ENCODE measurements at regions not wholly inside any gene's neighbourhood (a gene's known extent, or its start where the extent isn't known, plus 50 kb on each side); places are given as distances from the start of the nearest gene placed in this dataset.

DNA sequence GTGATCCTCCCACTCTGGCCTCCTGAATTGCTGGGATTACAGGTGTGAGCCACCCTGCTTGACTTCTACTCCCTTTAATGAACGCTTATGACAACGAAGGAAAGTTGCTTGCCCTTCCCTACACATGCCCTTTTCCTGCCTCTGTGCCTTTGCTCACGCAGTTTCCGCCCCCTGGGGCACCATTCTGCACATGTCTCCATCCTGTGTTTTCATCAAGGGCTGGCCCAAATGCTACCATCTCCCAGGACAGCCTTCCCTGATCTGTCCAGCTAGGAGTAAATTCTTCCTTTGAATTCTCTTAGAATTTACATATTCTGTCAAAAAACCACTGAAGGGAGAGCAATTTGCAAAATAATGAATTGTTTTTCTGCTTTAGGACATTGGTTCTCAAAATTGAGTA lies 50.0 kb upstream of the KMT2C start:
- in situ Hi-C loops (cut with HindIII; ENCODE audit: extremely low pct_ligation_motif_present, low pct_unique_long_range_greater_than_20kb) (no loop called here), intact Hi-C loops (cut with micrococcal nuclease; ENCODE audit: unreplicated experiment) (no loop called here)
- TF ChIP-seq RFXAP (CRISPR knock-in tag; IDR thresholded peaks at IDR 0.05; ENCODE audit: borderline replicate concordance) (no peak), ZNF713 (CRISPR knock-in tag; IDR thresholded peaks at IDR 0.05) (no peak), GTF3A (CRISPR knock-in tag; conservative IDR thresholded peaks at IDR 0.05) (no peak), ZNF468 (CRISPR knock-in tag; IDR thresholded peaks at IDR 0.05) (no peak), ONECUT2 (CRISPR knock-in tag; IDR thresholded peaks at IDR 0.05) (no peak), ZNF567 (CRISPR knock-in tag; IDR thresholded peaks at IDR 0.05; ENCODE audit: borderline replicate concordance) (no peak), FOXA3 (CRISPR knock-in tag; IDR thresholded peaks at IDR 0.05) (no peak), PRMT3 (CRISPR knock-in tag; IDR thresholded peaks at IDR 0.05; ENCODE audit: borderline replicate concordance, low read depth) (no peak), ZNF451 (CRISPR knock-in tag; IDR thresholded peaks at IDR 0.05) (no peak)
- TF ChIP-seq, protein P1, sequence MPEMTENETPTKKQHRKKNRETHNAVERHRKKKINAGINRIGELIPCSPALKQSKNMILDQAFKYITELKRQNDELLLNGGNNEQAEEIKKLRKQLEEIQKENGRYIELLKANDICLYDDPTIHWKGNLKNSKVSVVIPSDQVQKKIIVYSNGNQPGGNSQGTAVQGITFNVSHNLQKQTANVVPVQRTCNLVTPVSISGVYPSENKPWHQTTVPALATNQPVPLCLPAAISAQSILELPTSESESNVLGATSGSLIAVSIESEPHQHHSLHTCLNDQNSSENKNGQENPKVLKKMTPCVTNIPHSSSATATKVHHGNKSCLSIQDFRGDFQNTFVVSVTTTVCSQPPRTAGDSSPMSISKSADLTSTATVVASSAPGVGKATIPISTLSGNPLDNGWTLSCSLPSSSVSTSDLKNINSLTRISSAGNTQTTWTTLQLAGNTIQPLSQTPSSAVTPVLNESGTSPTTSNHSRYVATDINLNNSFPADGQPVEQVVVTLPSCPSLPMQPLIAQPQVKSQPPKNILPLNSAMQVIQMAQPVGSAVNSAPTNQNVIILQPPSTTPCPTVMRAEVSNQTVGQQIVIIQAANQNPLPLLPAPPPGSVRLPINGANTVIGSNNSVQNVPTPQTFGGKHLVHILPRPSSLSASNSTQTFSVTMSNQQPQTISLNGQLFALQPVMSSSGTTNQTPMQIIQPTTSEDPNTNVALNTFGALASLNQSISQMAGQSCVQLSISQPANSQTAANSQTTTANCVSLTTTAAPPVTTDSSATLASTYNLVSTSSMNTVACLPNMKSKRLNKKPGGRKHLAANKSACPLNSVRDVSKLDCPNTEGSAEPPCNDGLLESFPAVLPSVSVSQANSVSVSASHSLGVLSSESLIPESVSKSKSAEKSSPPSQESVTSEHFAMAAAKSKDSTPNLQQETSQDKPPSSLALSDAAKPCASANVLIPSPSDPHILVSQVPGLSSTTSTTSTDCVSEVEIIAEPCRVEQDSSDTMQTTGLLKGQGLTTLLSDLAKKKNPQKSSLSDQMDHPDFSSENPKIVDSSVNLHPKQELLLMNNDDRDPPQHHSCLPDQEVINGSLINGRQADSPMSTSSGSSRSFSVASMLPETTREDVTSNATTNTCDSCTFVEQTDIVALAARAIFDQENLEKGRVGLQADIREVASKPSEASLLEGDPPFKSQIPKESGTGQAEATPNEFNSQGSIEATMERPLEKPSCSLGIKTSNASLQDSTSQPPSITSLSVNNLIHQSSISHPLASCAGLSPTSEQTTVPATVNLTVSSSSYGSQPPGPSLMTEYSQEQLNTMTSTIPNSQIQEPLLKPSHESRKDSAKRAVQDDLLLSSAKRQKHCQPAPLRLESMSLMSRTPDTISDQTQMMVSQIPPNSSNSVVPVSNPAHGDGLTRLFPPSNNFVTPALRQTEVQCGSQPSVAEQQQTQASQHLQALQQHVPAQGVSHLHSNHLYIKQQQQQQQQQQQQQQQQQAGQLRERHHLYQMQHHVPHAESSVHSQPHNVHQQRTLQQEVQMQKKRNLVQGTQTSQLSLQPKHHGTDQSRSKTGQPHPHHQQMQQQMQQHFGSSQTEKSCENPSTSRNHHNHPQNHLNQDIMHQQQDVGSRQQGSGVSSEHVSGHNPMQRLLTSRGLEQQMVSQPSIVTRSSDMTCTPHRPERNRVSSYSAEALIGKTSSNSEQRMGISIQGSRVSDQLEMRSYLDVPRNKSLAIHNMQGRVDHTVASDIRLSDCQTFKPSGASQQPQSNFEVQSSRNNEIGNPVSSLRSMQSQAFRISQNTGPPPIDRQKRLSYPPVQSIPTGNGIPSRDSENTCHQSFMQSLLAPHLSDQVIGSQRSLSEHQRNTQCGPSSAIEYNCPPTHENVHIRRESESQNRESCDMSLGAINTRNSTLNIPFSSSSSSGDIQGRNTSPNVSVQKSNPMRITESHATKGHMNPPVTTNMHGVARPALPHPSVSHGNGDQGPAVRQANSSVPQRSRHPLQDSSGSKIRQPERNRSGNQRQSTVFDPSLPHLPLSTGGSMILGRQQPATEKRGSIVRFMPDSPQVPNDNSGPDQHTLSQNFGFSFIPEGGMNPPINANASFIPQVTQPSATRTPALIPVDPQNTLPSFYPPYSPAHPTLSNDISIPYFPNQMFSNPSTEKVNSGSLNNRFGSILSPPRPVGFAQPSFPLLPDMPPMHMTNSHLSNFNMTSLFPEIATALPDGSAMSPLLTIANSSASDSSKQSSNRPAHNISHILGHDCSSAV (CRISPR knock-in tag; IDR thresholded peaks at IDR 0.05; ENCODE audit: borderline replicate concordance): no peak
- TF ChIP-seq, protein P2, sequence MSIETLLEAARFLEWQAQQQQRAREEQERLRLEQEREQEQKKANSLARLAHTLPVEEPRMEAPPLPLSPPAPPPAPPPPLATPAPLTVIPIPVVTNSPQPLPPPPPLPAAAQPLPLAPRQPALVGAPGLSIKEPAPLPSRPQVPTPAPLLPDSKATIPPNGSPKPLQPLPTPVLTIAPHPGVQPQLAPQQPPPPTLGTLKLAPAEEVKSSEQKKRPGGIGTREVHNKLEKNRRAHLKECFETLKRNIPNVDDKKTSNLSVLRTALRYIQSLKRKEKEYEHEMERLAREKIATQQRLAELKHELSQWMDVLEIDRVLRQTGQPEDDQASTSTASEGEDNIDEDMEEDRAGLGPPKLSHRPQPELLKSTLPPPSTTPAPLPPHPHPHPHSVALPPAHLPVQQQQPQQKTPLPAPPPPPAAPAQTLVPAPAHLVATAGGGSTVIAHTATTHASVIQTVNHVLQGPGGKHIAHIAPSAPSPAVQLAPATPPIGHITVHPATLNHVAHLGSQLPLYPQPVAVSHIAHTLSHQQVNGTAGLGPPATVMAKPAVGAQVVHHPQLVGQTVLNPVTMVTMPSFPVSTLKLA (IDR thresholded peaks at IDR 0.05): no peak
- TF ChIP-seq, protein P3, sequence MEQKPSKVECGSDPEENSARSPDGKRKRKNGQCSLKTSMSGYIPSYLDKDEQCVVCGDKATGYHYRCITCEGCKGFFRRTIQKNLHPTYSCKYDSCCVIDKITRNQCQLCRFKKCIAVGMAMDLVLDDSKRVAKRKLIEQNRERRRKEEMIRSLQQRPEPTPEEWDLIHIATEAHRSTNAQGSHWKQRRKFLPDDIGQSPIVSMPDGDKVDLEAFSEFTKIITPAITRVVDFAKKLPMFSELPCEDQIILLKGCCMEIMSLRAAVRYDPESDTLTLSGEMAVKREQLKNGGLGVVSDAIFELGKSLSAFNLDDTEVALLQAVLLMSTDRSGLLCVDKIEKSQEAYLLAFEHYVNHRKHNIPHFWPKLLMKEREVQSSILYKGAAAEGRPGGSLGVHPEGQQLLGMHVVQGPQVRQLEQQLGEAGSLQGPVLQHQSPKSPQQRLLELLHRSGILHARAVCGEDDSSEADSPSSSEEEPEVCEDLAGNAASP (CRISPR knock-in tag; IDR thresholded peaks at IDR 0.05; ENCODE audit: borderline replicate concordance): no peak
- TF ChIP-seq, protein P4, sequence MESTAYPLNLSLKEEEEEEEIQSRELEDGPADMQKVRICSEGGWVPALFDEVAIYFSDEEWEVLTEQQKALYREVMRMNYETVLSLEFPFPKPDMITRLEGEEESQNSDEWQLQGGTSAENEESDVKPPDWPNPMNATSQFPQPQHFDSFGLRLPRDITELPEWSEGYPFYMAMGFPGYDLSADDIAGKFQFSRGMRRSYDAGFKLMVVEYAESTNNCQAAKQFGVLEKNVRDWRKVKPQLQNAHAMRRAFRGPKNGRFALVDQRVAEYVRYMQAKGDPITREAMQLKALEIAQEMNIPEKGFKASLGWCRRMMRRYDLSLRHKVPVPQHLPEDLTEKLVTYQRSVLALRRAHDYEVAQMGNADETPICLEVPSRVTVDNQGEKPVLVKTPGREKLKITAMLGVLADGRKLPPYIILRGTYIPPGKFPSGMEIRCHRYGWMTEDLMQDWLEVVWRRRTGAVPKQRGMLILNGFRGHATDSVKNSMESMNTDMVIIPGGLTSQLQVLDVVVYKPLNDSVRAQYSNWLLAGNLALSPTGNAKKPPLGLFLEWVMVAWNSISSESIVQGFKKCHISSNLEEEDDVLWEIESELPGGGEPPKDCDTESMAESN (CRISPR knock-in tag; conservative IDR thresholded peaks at IDR 0.05): no peak
- H3K27me3 ChIP-seq (ENCODE audit: control insufficient read depth in 1 of 2, insufficient read depth in 2 of 2, low read length in 2 of 2): no peaks in the 10 kb centered on the region
- no peak overlapping the region for H3K27ac ChIP-seq (ENCODE audit: extremely low read length, insufficient read depth, low read length)
- no peak overlapping the region for H3K4me3 ChIP-seq (replicated peaks in 1 of 3; ENCODE audit: insufficient read depth in 1 of 3, low read depth in 2 of 3, low read length in 3 of 3)
- FAIRE-seq: no peak
- H3K4me1 ChIP-seq (ENCODE audit: insufficient read depth, low read length): no peaks in the 10 kb centered on the region
- no peaks in the 10 kb centered on the region for H4K20me1 ChIP-seq (ENCODE audit: insufficient read depth, low read length)
- ChIA-PET CTCF (ENCODE audit: low intra/inter-chr PET ratio, low total read pairs) (no interaction called here), POLR2A (no interaction called here)
- H3K9me3 ChIP-seq (ENCODE audit: low read length): no peaks in the 10 kb centered on the region
- H3K36me3 ChIP-seq (replicated peaks in 1 of 2; ENCODE audit: control insufficient read depth in 1 of 2, insufficient read depth in 2 of 2, low read length in 2 of 2): no peaks in the 10 kb centered on the region
- no peaks in the 10 kb centered on the region for H3K79me2 ChIP-seq (ENCODE audit: insufficient read depth, low read length)
- no peak overlapping the region for H2AFZ ChIP-seq (ENCODE audit: low read length)
- no TSS peak for BruUV-seq (replicated peaks)
- no peak overlapping the region for H3K9ac ChIP-seq (ENCODE audit: insufficient read depth, low read depth, low read length)
- 59% methylated on average over 3 of the region's 4 CpGs for WGBS (ENCODE audit: low lambda C conversion rate)
- no peak overlapping the region for H3K4me2 ChIP-seq (ENCODE audit: low read depth, low read length)
- no peak for DNase-seq (ENCODE audit: low spot score)
- ATAC-seq: no peak
